ENCODE measurements at regions not wholly inside any gene's neighbourhood (a gene's known extent, or its start where the extent isn't known, plus 50 kb on each side); places are given as distances from the start of the nearest gene placed in this dataset.

- H3K9ac ChIP-seq = no peak overlapping the region
- no peaks in the 10 kb centered on the region for H4K20me1 ChIP-seq
- H3K4me2 ChIP-seq = no peak overlapping the region
- no peak overlapping the region for H3K27ac ChIP-seq
- H3K9me3 ChIP-seq (replicated peaks in 1 of 11) = peaks cover 0 to 9% (median 0%) of the 10 kb centered on the region in 11 experiments; a peak in 5 of 22 replicates
- H3K4me3 ChIP-seq = no peak overlapping the region
- H3K27me3 ChIP-seq = no peaks in the 10 kb centered on the region
- no peaks in the 10 kb centered on the region for H3K36me3 ChIP-seq
- H3K4me1 ChIP-seq = no peaks in the 10 kb centered on the region
- TF ChIP-seq Cebpa-rat (IDR thresholded peaks at IDR 0.05) = no peak
These were observed 113.0 kb downstream of the MMRN1 start for GRCh38 chr4:90007494-90008167.

DNA sequence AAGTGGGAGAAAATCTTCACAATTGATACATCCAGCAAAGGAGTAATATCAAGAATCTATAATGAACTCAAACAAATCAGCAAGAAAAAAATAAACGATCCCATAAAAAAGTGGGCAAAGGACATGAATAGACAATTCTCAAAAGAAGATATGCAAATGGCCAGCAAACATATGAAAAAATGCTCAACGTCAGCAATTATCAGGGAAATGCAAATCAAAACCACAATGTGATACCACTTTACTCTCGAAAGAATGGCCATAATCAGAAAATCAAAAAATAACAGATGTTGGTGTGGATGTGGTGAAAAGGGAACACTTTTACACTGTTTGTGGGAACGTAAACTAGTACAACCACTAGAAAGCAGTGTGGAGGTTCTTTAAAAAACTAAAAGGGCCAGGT, 114.3 kb upstream of the CCSER1 start:
- TF ChIP-seq Cebpa-rat (IDR thresholded peaks at IDR 0.05) = no peak
- Histone ChIP-seq H3K4me2 (no peak overlapping the region), H3K27me3 (no peaks in the 10 kb centered on the region), H4K20me1 (no peaks in the 10 kb centered on the region), H3K4me1 (no peaks in the 10 kb centered on the region), H3K36me3 (no peaks in the 10 kb centered on the region), H3K27ac (no peak overlapping the region), H3K4me3 (no peak overlapping the region), H3K9ac (no peak overlapping the region), H3K9me3 (replicated peaks in 1 of 11) (peaks cover 0 to 9% (median 0%) of the 10 kb centered on the region in 11 experiments; a peak in 5 of 22 replicates)

GRCh38 chr4:90024519-90024918, 102.7 kb upstream of the CCSER1 start:
- H3K9me3 ChIP-seq (replicated peaks in 1 of 11) = no peaks in the 10 kb centered on the region
- H3K9ac ChIP-seq = no peak overlapping the region
- H3K4me1 ChIP-seq = peaks cover 0 to 41% (median 0%) of the 10 kb centered on the region in 10 experiments; a peak in 6 of 20 replicates
- no peaks in the 10 kb centered on the region for H3K36me3 ChIP-seq
- no peaks in the 10 kb centered on the region for H4K20me1 ChIP-seq
- H3K27ac ChIP-seq = no peak overlapping the region
- no peak for TF ChIP-seq Cebpa-rat (IDR thresholded peaks at IDR 0.05)
- no peaks in the 10 kb centered on the region for H3K27me3 ChIP-seq
- no peak overlapping the region for H3K4me3 ChIP-seq
- no peak overlapping the region for H3K4me2 ChIP-seq

- Histone ChIP-seq H3K4me3 (no peak overlapping the region), H3K4me2 (no peak overlapping the region)
These were observed 101.9 kb upstream of the CCSER1 start for GRCh38 chr4:90025248-90025647.

DNA sequence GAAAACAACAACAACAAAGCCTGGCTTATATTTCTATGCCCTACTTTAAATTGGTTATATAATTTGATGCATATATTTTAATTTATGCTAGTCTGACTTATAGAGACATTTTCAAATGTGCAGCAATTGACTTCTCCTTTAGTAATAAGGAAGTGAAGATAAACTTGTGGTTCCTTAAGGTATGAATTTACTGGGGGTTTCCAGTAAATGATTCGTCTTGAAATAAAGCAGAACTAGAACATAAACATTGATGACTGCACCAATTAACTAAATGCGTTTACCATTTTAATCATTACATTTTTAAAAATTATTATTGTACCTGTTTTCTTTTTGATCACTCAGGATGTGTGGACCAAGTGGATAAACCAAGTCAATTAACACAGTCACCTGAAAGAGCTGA, 99.6 kb upstream of the CCSER1 start:
- H3K9ac ChIP-seq = no peak overlapping the region

More at GRCh38 chr4:90025248-90025647, 101.9 kb upstream of the CCSER1 start:
- Histone ChIP-seq H3K36me3 (no peaks in the 10 kb centered on the region), H3K4me1 (peaks cover 0 to 41% (median 0%) of the 10 kb centered on the region in 10 experiments; a peak in 6 of 20 replicates), H3K9ac (no peak overlapping the region), H3K27ac (no peak overlapping the region), H4K20me1 (no peaks in the 10 kb centered on the region), H3K27me3 (no peaks in the 10 kb centered on the region), H3K9me3 (replicated peaks in 1 of 11) (no peaks in the 10 kb centered on the region)
- no peak for TF ChIP-seq Cebpa-rat (IDR thresholded peaks at IDR 0.05)

DNA sequence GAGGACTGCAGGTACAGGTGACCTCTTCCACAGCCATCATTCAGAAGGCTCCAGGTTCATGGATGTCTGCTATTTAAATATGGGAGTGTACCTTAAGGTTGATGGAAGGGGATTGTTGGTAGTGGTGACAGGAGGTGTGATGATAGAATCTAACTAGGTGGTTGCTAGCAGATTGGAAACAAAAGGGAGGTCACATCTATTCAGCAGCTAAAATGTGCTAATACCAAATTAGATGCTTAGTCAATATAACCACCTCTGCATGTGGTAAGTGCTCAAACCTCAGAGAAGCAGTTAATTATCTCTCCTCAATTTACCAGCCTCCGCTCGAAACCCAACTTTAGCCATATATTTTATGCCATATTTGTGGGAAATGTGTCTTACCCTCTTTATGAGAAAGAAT, 98.7 kb upstream of the CCSER1 start:
- no peaks in the 10 kb centered on the region for H3K27me3 ChIP-seq
- no peaks in the 10 kb centered on the region for H3K9me3 ChIP-seq (replicated peaks in 1 of 11)
- peaks cover 0 to 26% (median 0%) of the 10 kb centered on the region in 10 experiments; a peak in 6 of 20 replicates for H3K4me1 ChIP-seq
- H4K20me1 ChIP-seq = no peaks in the 10 kb centered on the region
- no peak overlapping the region for H3K9ac ChIP-seq
- TF ChIP-seq Cebpa-rat (IDR thresholded peaks at IDR 0.05) = no peak
- H3K36me3 ChIP-seq = no peaks in the 10 kb centered on the region
- no peak overlapping the region for H3K4me3 ChIP-seq
- peak overlapping the region in 2 of 11 experiments; percentile 50 to 57; a peak in 1 of 22 replicates for H3K4me2 ChIP-seq
- H3K27ac ChIP-seq = no peak overlapping the region

More for the DNA sequence above, 99.6 kb upstream of the CCSER1 start:
- Histone ChIP-seq H3K27ac (peak overlapping the region in 3 of 11 experiments; percentile 23 to 44 (median 31); a peak in 2 of 22 replicates), H3K36me3 (no peaks in the 10 kb centered on the region), H3K4me2 (peak overlapping the region in 3 of 11 experiments; percentile 3 to 57 (median 50); a peak in 4 of 22 replicates), H3K4me3 (no peak overlapping the region), H3K9me3 (replicated peaks in 1 of 11) (no peaks in the 10 kb centered on the region), H3K27me3 (no peaks in the 10 kb centered on the region), H4K20me1 (no peaks in the 10 kb centered on the region), H3K4me1 (peaks cover 0 to 33% (median 0%) of the 10 kb centered on the region in 10 experiments; a peak in 6 of 20 replicates)
- no peak for TF ChIP-seq Cebpa-rat (IDR thresholded peaks at IDR 0.05)

DNA sequence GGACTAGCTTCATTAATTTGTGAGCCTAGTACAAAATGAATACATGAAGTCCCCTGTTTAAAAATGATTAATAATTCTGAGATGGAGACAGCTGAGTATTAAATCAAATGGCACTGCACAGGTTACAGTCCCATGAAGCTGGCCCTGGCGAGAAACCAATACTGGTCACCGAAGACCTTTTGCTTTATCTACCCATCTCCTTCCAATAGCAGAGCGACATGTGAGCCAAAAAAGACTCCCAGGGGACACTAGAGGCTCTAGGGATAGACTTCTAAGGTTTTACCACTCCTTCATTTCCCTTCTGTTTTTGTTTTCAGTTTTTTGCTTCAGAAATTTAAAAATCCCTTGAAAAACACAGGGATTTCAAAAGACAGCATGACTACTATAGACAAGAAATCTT, 97.0 kb upstream of the CCSER1 start:
- Histone ChIP-seq H3K4me2 (no peak overlapping the region), H3K9me3 (replicated peaks in 1 of 11) (peaks cover 0 to 7% (median 5%) of the 10 kb centered on the region in 11 experiments; a peak in 7 of 22 replicates), H3K27me3 (no peaks in the 10 kb centered on the region), H4K20me1 (no peaks in the 10 kb centered on the region), H3K36me3 (no peaks in the 10 kb centered on the region), H3K4me1 (peaks cover 0 to 23% (median 0%) of the 10 kb centered on the region in 10 experiments; a peak in 6 of 20 replicates), H3K27ac (no peak overlapping the region), H3K4me3 (no peak overlapping the region), H3K9ac (no peak overlapping the region)
- TF ChIP-seq Cebpa-rat (IDR thresholded peaks at IDR 0.05) = no peak

- Histone ChIP-seq H3K27ac (no peak overlapping the region), H3K4me1 (peaks cover 0 to 20% (median 0%) of the 10 kb centered on the region in 10 experiments; a peak in 6 of 20 replicates), H3K9ac (no peak overlapping the region), H3K4me2 (no peak overlapping the region), H4K20me1 (no peaks in the 10 kb centered on the region), H3K4me3 (no peak overlapping the region), H3K27me3 (no peaks in the 10 kb centered on the region), H3K9me3 (replicated peaks in 1 of 11) (peaks cover 0 to 7% (median 5%) of the 10 kb centered on the region in 11 experiments; a peak in 7 of 22 replicates), H3K36me3 (no peaks in the 10 kb centered on the region)
- TF ChIP-seq Cebpa-rat (IDR thresholded peaks at IDR 0.05) = no peak
These were observed 96.2 kb upstream of the CCSER1 start for GRCh38 chr4:90030953-90031352.

GRCh38 chr4:90039122-90039521, 88.1 kb upstream of the CCSER1 start:
- H3K4me1 ChIP-seq = no peaks in the 10 kb centered on the region
- no peaks in the 10 kb centered on the region for H4K20me1 ChIP-seq

GRCh38 chr4:90051999-90052398, 75.2 kb upstream of the CCSER1 start:
- Histone ChIP-seq H3K4me3 (no peak overlapping the region), H3K9me3 (replicated peaks in 1 of 11) (no peaks in the 10 kb centered on the region), H3K4me1 (no peaks in the 10 kb centered on the region), H3K27ac (no peak overlapping the region), H3K27me3 (no peaks in the 10 kb centered on the region), H3K36me3 (no peaks in the 10 kb centered on the region), H3K4me2 (no peak overlapping the region), H3K9ac (no peak overlapping the region), H4K20me1 (no peaks in the 10 kb centered on the region)
- no peak for TF ChIP-seq Cebpa-rat (IDR thresholded peaks at IDR 0.05)

More at GRCh38 chr4:90039122-90039521, 88.1 kb upstream of the CCSER1 start:
- Histone ChIP-seq H3K4me3 (no peak overlapping the region), H3K27me3 (no peaks in the 10 kb centered on the region), H3K9me3 (replicated peaks in 1 of 11) (peaks cover 0 to 6% (median 5%) of the 10 kb centered on the region in 11 experiments; a peak in 7 of 22 replicates), H3K36me3 (no peaks in the 10 kb centered on the region), H3K27ac (no peak overlapping the region), H3K9ac (no peak overlapping the region), H3K4me2 (no peak overlapping the region)
- no peak for TF ChIP-seq Cebpa-rat (IDR thresholded peaks at IDR 0.05)
